Skeletal muscle cell (primary cell): ENCODE measurements at regions not wholly inside any gene's neighbourhood (a gene's known extent, or its start where the extent isn't known, plus 50 kb on each side); places are given as distances from the start of the nearest gene placed in this dataset.

Experiments
- DNase-seq: peaks from one replicate; pipeline ENCODE4 v3.0.0-alpha.2; 2010; ENCODE audit warnings: low read depth
- H3K4me3 ChIP-seq: 2 replicates; pipeline ENCODE4 v1.5.1; 2011; ENCODE audit warnings: low read depth, mild to moderate bottlenecking, control low read depth, low read length, moderate library complexity

DNA sequence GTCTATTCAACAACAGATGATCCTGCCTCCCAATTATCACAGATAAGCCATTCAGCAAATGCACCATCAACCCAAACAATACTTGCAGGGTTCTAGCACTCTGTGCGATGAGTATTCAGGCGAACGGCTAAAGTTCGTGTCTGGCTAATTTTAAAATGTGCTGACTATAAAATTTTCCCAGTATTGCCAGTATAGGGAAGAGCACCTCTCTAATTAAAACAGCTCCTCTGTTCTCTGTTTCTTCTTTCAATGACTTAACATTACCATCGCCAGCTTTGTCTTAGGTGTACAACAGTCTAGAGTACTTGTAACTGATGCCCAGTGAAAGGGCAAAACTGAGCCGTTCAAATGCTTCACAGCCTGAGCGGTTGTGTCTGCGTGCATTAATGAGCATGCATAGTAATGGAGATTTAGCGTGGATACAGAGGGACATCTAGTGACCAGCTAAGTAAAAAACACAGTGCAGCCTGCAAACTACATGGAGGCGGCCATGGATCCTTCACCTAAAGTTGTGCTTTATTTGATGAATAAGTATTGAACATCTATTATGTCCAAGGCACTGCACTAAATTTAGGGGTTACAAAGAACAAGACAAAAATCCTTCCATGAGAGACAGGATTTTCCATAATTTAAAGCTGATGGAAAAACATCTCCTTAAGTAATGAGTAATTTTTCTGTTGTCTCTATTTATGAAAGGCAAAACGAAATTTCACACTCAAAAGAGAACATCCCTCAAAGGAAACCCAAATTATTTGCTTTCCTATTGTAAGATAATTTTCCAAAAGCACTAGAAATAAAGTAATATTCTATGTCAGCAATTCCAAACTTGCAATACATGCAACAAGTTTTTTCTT lies 120.0 kb downstream of the SETD4 start:
- peak; percentile 54 for DNase-seq
- H3K4me3 ChIP-seq, result no peak overlapping the region

DNA sequence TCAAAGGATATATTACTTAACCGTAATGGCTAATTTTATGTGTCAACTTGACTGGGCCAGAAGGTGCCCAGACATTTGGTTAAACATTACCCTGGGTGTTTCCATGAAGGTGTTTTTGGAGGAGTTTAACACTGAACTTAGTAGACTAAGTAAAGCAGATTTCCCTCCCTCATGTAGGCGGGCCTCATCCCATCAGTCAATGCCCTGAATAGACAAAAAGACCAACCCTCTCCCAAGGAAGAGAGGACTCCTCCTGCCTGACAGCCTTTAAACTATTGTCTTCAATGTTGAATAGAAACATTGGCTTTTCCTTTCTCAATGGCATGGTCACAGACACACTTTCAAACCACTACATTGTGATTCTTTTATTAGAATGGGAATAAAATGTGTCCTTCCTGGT lies 121.9 kb downstream of the SETD4 start:
- H3K4me3 ChIP-seq, result no peak overlapping the region
- no peak for DNase-seq

DNA sequence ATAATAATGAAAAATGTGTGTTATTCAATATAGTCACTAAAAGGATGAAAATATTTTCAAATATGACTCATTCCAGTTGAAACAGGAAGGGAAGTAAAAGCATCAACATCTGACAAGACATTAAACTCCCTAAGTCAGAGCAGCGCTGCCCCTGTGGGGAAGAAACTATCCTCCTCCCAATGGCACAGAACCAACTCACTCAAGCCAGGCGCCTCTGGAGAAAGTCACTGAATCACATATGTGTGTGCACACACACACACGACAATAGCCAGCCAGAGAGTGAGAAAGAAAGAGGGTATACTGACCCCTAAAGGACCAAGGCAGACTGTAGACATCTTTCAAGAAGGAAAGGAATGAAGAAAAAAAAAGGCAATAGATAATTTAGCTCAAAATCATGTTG lies 126.9 kb downstream of the SETD4 start:
- no peak overlapping the region for H3K4me3 ChIP-seq
- peak; percentile 79 for DNase-seq

DNA sequence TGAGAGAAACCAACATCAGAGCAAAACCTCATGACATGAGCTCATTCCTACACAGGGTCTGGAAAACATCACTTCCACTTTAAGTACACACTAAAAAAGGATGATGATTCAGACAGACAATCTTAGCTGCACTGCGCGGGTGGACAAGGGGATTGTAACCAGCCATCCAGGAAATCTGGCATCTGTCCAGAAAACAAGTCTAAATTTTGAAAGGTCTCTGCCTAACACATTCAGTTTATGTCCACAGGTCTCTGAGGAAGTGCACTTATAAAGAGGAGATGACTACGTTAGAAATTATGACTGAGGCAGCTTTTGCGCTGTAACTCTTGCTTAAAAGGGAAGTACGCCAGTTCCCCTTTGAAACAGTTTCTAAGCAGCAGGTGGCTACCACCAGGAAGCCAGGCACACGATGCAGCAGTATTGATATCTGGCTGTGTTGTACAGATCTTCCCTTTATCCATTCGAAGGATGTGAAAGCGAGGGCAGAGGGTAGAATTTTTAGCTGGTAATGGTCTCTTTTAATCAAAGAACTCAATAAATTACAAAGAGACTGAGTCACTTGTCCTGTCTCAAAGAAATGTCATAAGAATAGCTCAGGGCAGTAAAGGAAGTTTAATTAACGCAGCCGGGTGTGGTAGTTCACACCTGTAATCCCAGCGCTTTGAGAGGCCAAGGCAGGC lies 128.0 kb downstream of the SETD4 start:
- DNase-seq, result peak; percentile 95

DNA sequence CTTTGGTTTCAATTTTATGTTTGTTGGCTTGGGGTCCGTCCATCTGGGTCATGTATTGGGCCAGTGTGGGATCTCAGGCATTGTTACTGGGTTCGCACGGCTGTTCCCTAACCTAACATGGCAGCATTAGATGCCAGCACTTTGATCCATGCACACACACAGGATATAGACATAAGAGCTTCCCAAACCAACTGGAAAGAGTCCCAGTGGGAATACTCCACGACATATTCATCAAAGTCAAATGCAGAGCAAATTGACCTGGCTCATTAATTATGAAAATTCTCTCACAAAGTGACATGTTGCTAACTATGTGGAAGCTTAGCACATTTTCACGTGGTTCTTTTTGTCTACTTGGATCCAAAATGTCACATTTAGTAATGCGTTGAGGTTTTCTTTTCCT lies 130.4 kb downstream of the SETD4 start:
- no peak for DNase-seq
- H3K4me3 ChIP-seq, result no peak overlapping the region

More for the DNA sequence above, 128.0 kb downstream of the SETD4 start:
- no peak overlapping the region for H3K4me3 ChIP-seq

DNA sequence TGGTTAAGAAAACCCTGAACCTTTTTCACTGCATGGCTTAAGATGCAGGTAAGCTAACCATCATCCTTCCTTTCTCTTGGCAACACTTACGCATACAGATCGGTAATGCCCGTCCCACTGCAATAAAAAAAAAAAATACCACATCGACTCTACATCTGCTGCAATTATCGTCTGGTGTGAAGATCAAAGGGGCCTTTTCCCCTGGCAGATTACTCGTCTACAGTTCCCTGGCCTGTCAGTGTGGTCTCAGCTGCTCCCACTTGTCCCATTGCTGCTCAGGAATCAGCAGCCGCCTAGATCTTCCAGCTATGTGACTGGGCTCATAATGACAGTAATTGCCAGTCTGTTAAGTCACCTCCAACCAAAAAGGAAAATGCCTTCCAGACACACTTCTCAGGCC lies 133.1 kb downstream of the SETD4 start:
- H3K4me3 ChIP-seq, result no peak overlapping the region
- no peak for DNase-seq

GRCh38 chr21:35926003-35926740 lies 134.2 kb downstream of the SETD4 start:
- DNase-seq, result no peak
- no peak overlapping the region for H3K4me3 ChIP-seq

- H3K4me3 ChIP-seq, result no peak overlapping the region
- no peak for DNase-seq
These were observed 134.8 kb downstream of the SETD4 start for GRCh38 chr21:35925497-35925896.

GRCh38 chr21:35924714-35925301 lies 135.5 kb downstream of the SETD4 start:
- no peak overlapping the region for H3K4me3 ChIP-seq
- DNase-seq, result peak; percentile 94

- no peak for DNase-seq
- H3K4me3 ChIP-seq, result no peak overlapping the region
These were observed 136.4 kb downstream of the SETD4 start for GRCh38 chr21:35923971-35924370.

- no peak for DNase-seq
- H3K4me3 ChIP-seq, result no peak overlapping the region
These were observed 137.7 kb downstream of the SETD4 start for GRCh38 chr21:35922618-35923017.

DNA sequence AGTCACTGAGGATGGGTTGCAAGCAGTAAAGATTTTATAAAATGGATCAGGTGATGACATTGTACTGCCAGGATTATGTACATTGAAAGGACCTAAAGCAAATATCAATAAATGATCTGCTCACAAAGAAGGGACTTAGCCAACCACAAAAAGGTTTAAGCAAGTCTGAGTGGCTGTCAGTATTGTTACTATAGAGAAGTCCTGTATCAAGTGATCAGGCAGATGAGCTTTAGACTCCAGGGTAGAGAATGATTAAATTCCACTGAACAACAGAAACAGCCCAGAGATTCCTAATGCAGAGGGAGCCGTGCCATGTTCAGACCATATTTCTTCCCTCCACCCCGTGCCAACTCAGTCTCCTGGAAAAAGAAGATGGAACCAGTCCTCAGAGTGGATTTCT lies 138.9 kb downstream of the SETD4 start:
- DNase-seq, result no peak
- no peak overlapping the region for H3K4me3 ChIP-seq

DNA sequence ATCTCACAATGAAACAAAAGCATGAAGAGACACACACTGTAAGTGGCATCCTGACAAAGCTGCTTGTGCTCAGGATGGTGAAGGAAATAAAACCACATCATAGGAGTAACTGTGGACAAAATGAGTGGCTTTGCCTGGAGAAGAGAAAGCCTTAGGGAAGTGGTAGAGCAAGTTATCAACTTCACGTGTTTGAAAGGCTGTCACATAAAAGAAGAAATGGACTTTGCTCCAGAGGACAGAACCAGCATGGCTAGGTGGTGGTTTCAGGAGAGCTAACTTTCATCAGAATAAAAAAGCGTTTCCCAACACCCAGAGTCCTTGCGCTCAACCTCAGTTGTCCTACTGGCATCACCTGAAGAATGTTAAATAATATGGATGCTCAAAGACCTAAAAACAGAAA lies 139.9 kb downstream of the SETD4 start:
- DNase-seq, result no peak
- no peak overlapping the region for H3K4me3 ChIP-seq

DNA sequence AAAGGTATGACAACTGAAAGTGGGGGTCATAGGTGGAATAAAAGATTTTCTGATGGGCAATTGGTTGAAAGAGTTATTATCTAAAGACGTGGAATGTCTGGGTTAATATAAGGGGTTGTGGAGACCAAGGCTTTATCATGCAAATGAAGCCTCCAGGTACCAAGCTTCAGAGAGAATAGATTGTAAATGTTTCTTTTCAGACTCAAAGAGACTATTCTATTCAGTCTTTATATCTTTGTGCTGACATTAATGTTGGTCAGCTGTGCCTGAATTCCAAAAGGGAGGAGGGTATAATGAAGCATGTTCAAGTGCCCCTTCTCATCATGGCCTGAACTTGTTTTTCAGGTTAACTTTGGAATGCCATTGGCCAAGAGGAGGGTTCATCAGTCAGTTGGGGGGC lies 145.3 kb downstream of the SETD4 start:
- H3K4me3 ChIP-seq, result no peak overlapping the region
- no peak for DNase-seq

DNA sequence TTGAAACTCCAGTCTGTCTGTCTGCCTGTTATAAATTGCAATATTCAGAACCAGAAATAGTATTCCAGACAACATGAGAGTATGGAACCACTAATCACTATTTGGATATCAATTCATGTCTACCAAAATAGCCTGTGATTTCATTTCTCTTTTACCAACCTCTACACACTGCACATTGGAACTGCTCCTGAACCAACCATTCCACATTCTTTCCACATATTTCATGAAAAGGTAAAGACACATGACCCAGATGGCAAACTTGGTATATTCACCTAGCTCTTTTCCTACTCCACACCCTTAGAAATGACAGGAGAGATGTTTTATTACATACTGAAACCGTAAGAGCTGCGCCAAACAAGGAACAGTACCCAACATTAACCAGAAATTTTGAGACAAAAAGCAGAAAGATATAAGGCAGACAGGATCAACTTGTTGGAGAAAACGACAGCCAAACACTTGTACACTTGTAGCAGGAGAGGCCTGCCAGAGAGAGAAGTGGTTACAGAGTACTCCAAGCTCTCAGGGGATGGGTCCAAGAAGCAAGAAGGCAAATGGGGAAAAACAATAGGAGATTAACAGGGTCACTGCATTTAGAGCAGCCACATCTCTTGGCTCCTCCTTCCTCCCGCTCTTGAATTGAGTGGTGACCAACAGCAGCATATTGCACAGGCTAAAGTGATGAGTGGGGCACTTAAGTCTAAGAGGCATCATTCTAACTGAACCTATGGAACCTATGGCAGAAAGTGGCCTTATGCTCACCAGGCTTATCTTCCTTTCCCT lies 148.7 kb downstream of the SETD4 start:
- no peak overlapping the region for H3K4me3 ChIP-seq
- DNase-seq, result no peak

DNA sequence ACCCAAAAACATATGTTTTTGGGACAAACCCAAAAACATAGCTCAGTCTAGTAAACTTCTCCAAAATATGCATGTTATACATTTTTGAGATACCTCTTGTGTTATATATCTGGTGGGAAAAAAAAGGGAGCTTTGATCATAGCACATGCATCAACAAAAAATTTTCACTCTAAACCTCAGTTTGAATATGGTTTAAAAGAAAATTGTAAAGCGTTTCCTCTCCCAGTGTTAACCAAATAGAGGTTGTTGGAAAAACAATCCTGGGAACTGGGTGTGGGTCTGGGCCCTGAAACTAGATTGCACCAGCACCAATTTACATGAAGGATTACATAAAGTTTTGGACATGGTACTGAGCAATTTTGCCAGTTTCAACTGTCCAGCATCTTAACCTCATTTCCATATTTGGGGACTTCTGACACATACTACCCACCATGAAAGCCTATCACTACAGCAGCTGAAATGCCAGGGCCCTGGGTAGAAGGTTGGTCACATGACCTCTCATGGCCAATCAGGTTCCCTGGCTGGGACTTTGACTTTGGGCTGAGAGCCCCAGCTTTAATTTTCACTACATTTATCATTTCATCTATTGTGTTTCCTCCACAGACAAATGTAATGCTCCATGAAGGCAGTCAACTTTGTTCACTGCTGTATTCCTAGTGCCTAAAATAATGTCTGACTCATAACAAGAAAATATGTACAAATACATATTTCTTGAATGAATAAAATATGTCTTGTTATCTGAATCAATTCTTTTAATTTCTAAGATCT lies 150.7 kb downstream of the SETD4 start:
- no peak for DNase-seq

GRCh38 chr21:35908311-35909078 lies 151.8 kb downstream of the SETD4 start:
- no peak for DNase-seq
- H3K4me3 ChIP-seq, result no peak overlapping the region

More for the DNA sequence above, 150.7 kb downstream of the SETD4 start:
- no peak overlapping the region for H3K4me3 ChIP-seq

DNA sequence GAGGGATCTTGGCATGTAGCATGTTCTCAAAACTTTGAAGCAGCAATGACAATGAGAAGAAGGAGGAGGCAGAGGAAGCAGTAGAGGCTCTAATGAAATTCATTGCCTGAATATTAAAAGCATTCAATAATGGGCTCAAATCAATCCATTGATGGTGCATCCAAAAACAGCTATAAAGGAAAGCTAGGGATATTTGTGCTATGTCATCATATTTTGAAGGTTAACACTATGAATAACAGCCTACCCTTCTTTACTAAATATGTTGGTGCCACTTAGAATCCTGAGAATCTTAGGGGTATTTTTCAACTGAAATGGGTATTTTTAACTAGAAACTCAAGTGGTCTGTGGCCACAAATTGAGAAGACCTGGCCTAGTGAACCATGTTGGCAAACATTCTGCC lies 153.7 kb downstream of the SETD4 start:
- no peak for DNase-seq
- no peak overlapping the region for H3K4me3 ChIP-seq
